H1 (cell line): ENCODE measurements at regions not wholly inside any gene's neighbourhood (a gene's known extent, or its start where the extent isn't known, plus 50 kb on each side); places are given as distances from the start of the nearest gene placed in this dataset.

ENCODE experiments used
- CTCF ChIA-PET: fragments of 300-600 bp; sonication (Branson Sonifier 250); formaldehyde crosslinking; loops from one replicate; lab custom pipeline; 2021; ENCODE audit not compliant: partially characterized antibody; lab: Charles Lee
- POLR2A ChIA-PET: fragments of 300-600 bp; sonication (Branson Sonifier 250); formaldehyde crosslinking; loops from one replicate; lab custom pipeline; 2021; ENCODE audit warnings: inconsistent platforms; ENCODE audit not compliant: partially characterized antibody; lab: Charles Lee
- DNase-seq, 2 experiments: peaks; one replicate each; pipeline versions ENCODE4 v3.0.0 to v3.0.0-alpha.2; 2010 to 2022; ENCODE audit warnings: low spot score in 2 of 2, low read depth in 1 of 2, mixed read lengths in 1 of 2
- FAIRE-seq: peaks from 2 replicates; lab custom pipeline; 2011; peaks lifted over from hg19 to GRCh38; lab: Jason Lieb, UNC
- H2AFZ ChIP-seq: 2 replicates; pipeline ENCODE4 v1.8.1; 2012; ENCODE audit warnings: low read length, inconsistent platforms
- H2AK5ac ChIP-seq: 2 replicates; pipeline ENCODE4 v1.6.1; 2013; ENCODE audit warnings: low read depth, low read length
- H2BK120ac ChIP-seq: replicated peaks from 2 replicates; pipeline ENCODE3; 2013; ENCODE audit warnings: low read depth, low read length, inconsistent platforms
- H2BK12ac ChIP-seq: 2 replicates; pipeline ENCODE4 v1.6.1; 2013; ENCODE audit warnings: low read depth, low read length
- H2BK15ac ChIP-seq: 2 replicates; pipeline ENCODE4 v1.6.1; 2013; ENCODE audit warnings: low read length
- H2BK20ac ChIP-seq: 2 replicates; pipeline ENCODE4 v1.6.1; 2013; ENCODE audit warnings: low read length
- H2BK5ac ChIP-seq: 2 replicates; pipeline ENCODE4 v1.6.1; 2013; ENCODE audit warnings: low read depth, low read length
- H3K14ac ChIP-seq: 2 replicates; pipeline ENCODE4 v1.6.1; 2013; ENCODE audit warnings: inconsistent platforms; ENCODE audit not compliant: insufficient read length
- H3K18ac ChIP-seq: 2 replicates; pipeline ENCODE4 v1.6.1; 2013; ENCODE audit warnings: low read length; ENCODE audit errors: extremely low read depth
- H3K23ac ChIP-seq: 2 replicates; pipeline ENCODE4 v1.6.1; 2013; ENCODE audit warnings: inconsistent platforms; ENCODE audit not compliant: insufficient read length
- H3K23me2 ChIP-seq: 2 replicates; pipeline ENCODE4 v1.6.1; 2013; ENCODE audit warnings: low read depth, low read length
- H3K27ac ChIP-seq: 2 replicates; pipeline ENCODE4 v1.6.1; 2011; ENCODE audit warnings: low read depth, low read length, inconsistent platforms
- H3K27me3 ChIP-seq, 4 experiments: replicated peaks in 1 of 4; 1 replicate in 1 of 4; 2 replicates in 3 of 4; pipeline versions ENCODE4 v1.6.1 to v1.8.1; 2011 to 2013; ENCODE audit warnings: low read length in 3 of 4, mild to moderate bottlenecking in 3 of 4, inconsistent platforms in 2 of 4, mixed read lengths in 2 of 4, moderate library complexity in 1 of 4; ENCODE audit not compliant: control insufficient read depth in 3 of 4, insufficient read depth in 3 of 4; ENCODE audit errors: extremely low read depth in 1 of 4
- H3K36me3 ChIP-seq, 4 experiments: 2 replicates each; pipeline versions ENCODE4 v1.6.1 to v1.8.1; 2011 to 2013; ENCODE audit warnings: mild to moderate bottlenecking in 4 of 4, low read length in 3 of 4, moderate library complexity in 2 of 4, control low read depth in 1 of 4, inconsistent platforms in 1 of 4; ENCODE audit not compliant: insufficient read depth in 4 of 4, control insufficient read depth in 2 of 4
- H3K4ac ChIP-seq: replicated peaks from 2 replicates; pipeline ENCODE3; 2013; ENCODE audit warnings: low read length, low read depth, mixed read lengths, inconsistent platforms; ENCODE audit not compliant: insufficient read length
- H3K4me1 ChIP-seq, 4 experiments: replicated peaks in 1 of 4; 1 replicate in 1 of 4; 2 replicates in 3 of 4; pipeline versions ENCODE4 v1.6.1 to v1.8.1; 2011 to 2013; ENCODE audit warnings: low read length in 3 of 4, inconsistent platforms in 2 of 4, mixed read lengths in 1 of 4; ENCODE audit not compliant: insufficient read depth in 4 of 4, control insufficient read depth in 3 of 4
- H3K4me2 ChIP-seq, 2 experiments: 2 replicates each; pipeline versions ENCODE4 v1.6.1 to v1.8.1; 2011 to 2013; ENCODE audit warnings: low read depth in 2 of 2, low read length in 2 of 2, control low read depth in 1 of 2, inconsistent platforms in 1 of 2, mild to moderate bottlenecking in 1 of 2; ENCODE audit not compliant: insufficient read depth in 1 of 2
- H3K4me3 ChIP-seq, 4 experiments: fragments of 200-600, 300-600 bp in 1 of 4; sonication (generic), shearing (Covaris generic), sonication (Bioruptor Twin) in 1 of 4; 2 replicates each; pipeline versions ENCODE4 v1.5.1 to v1.8.1; 2011 to 2016; ENCODE audit warnings: low read length in 4 of 4, low read depth in 3 of 4, control low read depth in 2 of 4, inconsistent platforms in 2 of 4, mild to moderate bottlenecking in 2 of 4, mixed read lengths in 1 of 4, moderate library complexity in 1 of 4; ENCODE audit not compliant: insufficient read depth in 2 of 4; ENCODE audit errors: extremely low read depth in 1 of 4
- H3K56ac ChIP-seq: replicated peaks from 2 replicates; pipeline ENCODE3; 2013; ENCODE audit warnings: low read depth, mild to moderate bottlenecking, mixed read lengths, low read length, inconsistent platforms; ENCODE audit not compliant: insufficient read length
- H3K79me1 ChIP-seq: 2 replicates; pipeline ENCODE4 v1.6.1; 2013; ENCODE audit warnings: low read depth, low read length, control low read depth
- H3K79me2 ChIP-seq, 2 experiments: 2 replicates each; pipeline versions ENCODE4 v1.6.1 to v1.8.1; 2012 to 2013; ENCODE audit warnings: low read length in 2 of 2, mild to moderate bottlenecking in 2 of 2, inconsistent platforms in 1 of 2; ENCODE audit not compliant: insufficient read depth in 2 of 2, control insufficient read depth in 1 of 2
- H3K9ac ChIP-seq, 4 experiments: replicated peaks in 1 of 4; 1 replicate in 1 of 4; 2 replicates in 3 of 4; pipeline versions ENCODE4 v1.6.1 to v1.8.1; 2011 to 2013; ENCODE audit warnings: low read depth in 3 of 4, low read length in 3 of 4, control low read depth in 2 of 4, mild to moderate bottlenecking in 2 of 4, moderate library complexity in 2 of 4, inconsistent platforms in 1 of 4; ENCODE audit errors: extremely low read depth in 1 of 4
- H3K9me3 ChIP-seq, 2 experiments: 2 replicates each; pipeline versions ENCODE4 v1.6.1 to v1.8.1; 2012 to 2013; ENCODE audit warnings: mild to moderate bottlenecking in 2 of 2, moderate library complexity in 2 of 2, control low read depth in 1 of 2, inconsistent platforms in 1 of 2, low read depth in 1 of 2, low read length in 1 of 2, mixed read lengths in 1 of 2; ENCODE audit not compliant: insufficient read depth in 2 of 2
- H4K20me1 ChIP-seq, 2 experiments: replicated peaks in 1 of 2; 2 replicates each; pipeline versions ENCODE3 to v1.8.1; 2011 to 2013; ENCODE audit warnings: inconsistent platforms in 2 of 2, low read length in 2 of 2, mild to moderate bottlenecking in 1 of 2; ENCODE audit not compliant: insufficient read depth in 2 of 2, control insufficient read depth in 1 of 2
- H4K5ac ChIP-seq: 2 replicates; pipeline ENCODE4 v1.6.1; 2013; ENCODE audit warnings: low read length, low read depth, mixed read lengths, inconsistent platforms; ENCODE audit not compliant: insufficient read length
- H4K8ac ChIP-seq: 2 replicates; pipeline ENCODE4 v1.8.0; 2013; ENCODE audit warnings: mild to moderate bottlenecking, moderate library complexity, low read length, inconsistent platforms; ENCODE audit not compliant: insufficient read depth; ENCODE audit errors: extremely low read depth
- H4K91ac ChIP-seq: replicated peaks from 2 replicates; pipeline ENCODE3; 2013; ENCODE audit warnings: low read length, mixed read lengths, inconsistent platforms; ENCODE audit not compliant: insufficient read length
- ASH2L ChIP-seq: fragments of 200-600, 300-600 bp; sonication (generic); IDR thresholded peaks from one replicate; pipeline ENCODE4 v1.7.1; 2017; ENCODE audit warnings: low read length
- CBX8 ChIP-seq: fragments of 300-800, 300-1000 bp; sonication (generic); IDR thresholded peaks from 2 replicates; pipeline ENCODE4 v1.7.1; 2016; ENCODE audit warnings: low read depth, low read length, borderline replicate concordance
- E2F6 ChIP-seq: IDR thresholded peaks from 2 replicates; pipeline ENCODE4 v1.6.1; 2012; ENCODE audit warnings: inconsistent platforms
- KDM1A ChIP-seq: fragments of 200-600, 300-600 bp; sonication (generic); IDR thresholded peaks from 2 replicates; pipeline ENCODE4 v1.7.1; 2016; ENCODE audit warnings: mild to moderate bottlenecking, low read length, borderline replicate concordance
- KDM4A ChIP-seq: IDR thresholded peaks from one replicate; pipeline ENCODE4 v1.7.1; 2012; ENCODE audit warnings: low read depth, mild to moderate bottlenecking, moderate library complexity, low read length, inconsistent platforms; ENCODE audit not compliant: severe bottlenecking
- MAX ChIP-seq: IDR thresholded peaks from 2 replicates; pipeline ENCODE4 v1.6.1; 2012; ENCODE audit warnings: inconsistent platforms
- NANOG ChIP-seq: IDR thresholded peaks from 2 replicates; pipeline ENCODE4 v1.6.1; 2011; ENCODE audit warnings: low read length, low read depth, mild to moderate bottlenecking, inconsistent platforms; ENCODE audit not compliant: insufficient read depth, poor library complexity, severe bottlenecking
- POLR2A ChIP-seq, 2 experiments: IDR thresholded peaks; 1 replicate in 1 of 2; 2 replicates in 1 of 2; pipeline ENCODE4 v1.6.1; 2011; ENCODE audit warnings: low read depth in 2 of 2, low read length in 2 of 2, mild to moderate bottlenecking in 2 of 2; ENCODE audit errors: control extremely low read depth in 1 of 2
- POU5F1 ChIP-seq: IDR thresholded peaks from 2 replicates; pipeline ENCODE4 v1.6.1; 2011; ENCODE audit warnings: low read depth, mild to moderate bottlenecking, low read length, moderate library complexity
- RAD21 ChIP-seq, 2 experiments: IDR thresholded peaks in 1 of 2; conservative IDR thresholded peaks in 1 of 2; 2 replicates each; pipeline ENCODE4 v1.6.1; 2011; ENCODE audit warnings: low read depth in 2 of 2, low read length in 2 of 2, improper control_type of control experiment in 1 of 2, inconsistent platforms in 1 of 2, mild to moderate bottlenecking in 1 of 2, moderate library complexity in 1 of 2
- TEAD4 ChIP-seq: IDR thresholded peaks from 2 replicates; pipeline ENCODE4 v1.6.1; 2012; ENCODE audit warnings: low read depth, low read length, inconsistent platforms, mixed read lengths
- YY1 ChIP-seq: IDR thresholded peaks from 2 replicates; pipeline ENCODE4 v1.6.1; 2011; ENCODE audit warnings: low read depth, mild to moderate bottlenecking, low read length
- ZNF274 ChIP-seq: IDR thresholded peaks from 2 replicates; pipeline ENCODE4 v1.7.0; 2012; ENCODE audit warnings: low read length, borderline replicate concordance; ENCODE audit errors: extremely low read depth
- WGBS, 2 experiments: shearing (Covaris generic) in 1 of 2; methylation state at CpG; one replicate each; pipeline versions ENCODE4 v1.1.6 to v1.1.7; 2013 to 2015; ENCODE audit warnings: low lambda C conversion rate in 2 of 2, mixed read lengths in 2 of 2, inconsistent platforms in 1 of 2, low coverage in 1 of 2, missing lambda C conversion rate in 1 of 2; ENCODE audit not compliant: insufficient replicate concordance in 2 of 2, insufficient coverage in 1 of 2, insufficient read length in 1 of 2; ENCODE audit errors: extremely low coverage in 1 of 2, missing lambda C conversion rate in 1 of 2; 5-methylcytosine and 5-hydroxymethylcytosine counted together

GRCh38 chrX:16267431-16267830 lies 100.2 kb downstream of the MAGEB17 start:
- POLR2A ChIA-PET, result no interaction called here
- Histone ChIP-seq H3K79me1 (no peaks in the 10 kb centered on the region), H3K18ac (no peak overlapping the region), H3K9ac (no peak overlapping the region), H3K79me2 (no peaks in the 10 kb centered on the region), H4K8ac (no peak overlapping the region), H4K5ac (no peak overlapping the region), H2BK12ac (no peak overlapping the region), H3K4ac (no peak overlapping the region), H3K4me3 (no peak overlapping the region), H4K91ac (no peak overlapping the region), H3K4me2 (no peak overlapping the region), H3K9me3 (no peaks in the 10 kb centered on the region), H2BK15ac (no peak overlapping the region), H3K27ac (no peak overlapping the region), H2BK20ac (no peak overlapping the region), H3K27me3 (no peaks in the 10 kb centered on the region), H3K14ac (no peak overlapping the region), H3K23me2 (no peaks in the 10 kb centered on the region), H2BK5ac (no peak overlapping the region), H2AFZ (no peak overlapping the region), H3K56ac (no peak overlapping the region), H2BK120ac (no peak overlapping the region), H2AK5ac (no peak overlapping the region), H4K20me1 (no peaks in the 10 kb centered on the region), H3K23ac (no peak overlapping the region), H3K36me3 (no peaks in the 10 kb centered on the region), H3K4me1 (no peaks in the 10 kb centered on the region; a peak in 1 of 7 replicates)
- FAIRE-seq (no peak), DNase-seq (no peak)
- CTCF ChIA-PET, result no interaction called here
- 94% methylated on average over 1 of the region's 1 CpG; no CpG with 5 or more reads in 1 of the 2 experiments for WGBS, 2 experiments
- no peak for TF ChIP-seq POU5F1
- TF ChIP-seq ZNF274, result no peak
- no peak for TF ChIP-seq CBX8
- no peak for TF ChIP-seq YY1
- no peak for TF ChIP-seq MAX
- TF ChIP-seq KDM4A, result no peak
- no peak for TF ChIP-seq TEAD4
- no peak for TF ChIP-seq E2F6
- no peak for TF ChIP-seq NANOG
- TF ChIP-seq POLR2A (IDR thresholded peaks at IDR 0.05; ENCODE audit: control extremely low read depth in 1 of 2, low read depth in 2 of 2, low read length in 2 of 2), result no peak
- no peak for TF ChIP-seq KDM1A
- no peak for TF ChIP-seq ASH2L
- no peak for TF ChIP-seq RAD21 (IDR thresholded peaks at IDR 0.05 in 1 of 2, conservative IDR thresholded peaks at IDR 0.05 in 1 of 2; ENCODE audit: low read depth in 2 of 2, low read length in 2 of 2)
